Sigmoid colon (tissue), 6 donors: ENCODE measurements at regions not wholly inside any gene's neighbourhood (a gene's known extent, or its start where the extent isn't known, plus 50 kb on each side); places are given as distances from the start of the nearest gene placed in this dataset.

Experiments
- DNase-seq: peaks from one replicate; pipeline ENCODE4 v3.0.0-alpha.2; 2019
- H3K27ac ChIP-seq, 4 donors: fragments of 200-600 bp; sonication (generic); one replicate each; pipeline ENCODE4 v1.5.1; 2016 to 2019; ENCODE audit warnings: mild to moderate bottlenecking in 1 of 4
- H3K27me3 ChIP-seq, 3 donors: fragments of 200-600 bp; sonication (generic); one replicate each; pipeline ENCODE4 v1.5.1; 2019; ENCODE audit warnings: mild to moderate bottlenecking in 1 of 3
- H3K36me3 ChIP-seq, 4 donors: fragments of 200-600 bp; sonication (generic); one replicate each; pipeline ENCODE4 v1.5.1; 2016 to 2019
- H3K4me1 ChIP-seq, 4 donors: fragments of 200-600 bp; sonication (generic); one replicate each; pipeline ENCODE4 v1.5.1; 2017 to 2019
- H3K4me3 ChIP-seq, 4 donors: fragments of 200-600 bp; sonication (generic); one replicate each; pipeline ENCODE4 v1.5.1; 2017 to 2019; ENCODE audit warnings: mild to moderate bottlenecking in 2 of 4, moderate library complexity in 1 of 4
- H3K9me3 ChIP-seq, 4 donors: fragments of 200-600 bp in 3 of 4; sonication (generic) in 3 of 4; one replicate each; pipeline versions ENCODE4 v1.5.1 to v1.6.1; 2013 to 2019
- CTCF ChIP-seq, 4 experiments: fragments of 450-650 bp in 3 of 4; fragments of 200-600 bp in 1 of 4; IDR thresholded peaks; one replicate each; pipeline ENCODE4 v1.5.1; 2016 to 2019; ENCODE audit warnings: antibody characterized with exemption in 4 of 4, mild to moderate bottlenecking in 3 of 4, moderate library complexity in 2 of 4
- EP300 ChIP-seq, 4 donors: sonication (generic); formaldehyde crosslinking; IDR thresholded peaks; one replicate each; pipeline ENCODE4 v1.6.1; 2017; ENCODE audit warnings: antibody characterized with exemption in 4 of 4
- POLR2A ChIP-seq, 2 donors: fragments of 450-650 bp; IDR thresholded peaks; one replicate each; pipeline ENCODE4 v1.6.1; 2016; ENCODE audit warnings: antibody characterized with exemption in 2 of 2, mild to moderate bottlenecking in 2 of 2, moderate library complexity in 2 of 2
- POLR2AphosphoS5 ChIP-seq, 4 donors: sonication (generic); formaldehyde crosslinking; IDR thresholded peaks; one replicate each; pipeline ENCODE4 v1.6.1; 2017; ENCODE audit warnings: antibody characterized with exemption in 4 of 4
- WGBS, 2 donors: extraction: QIAGEN DNeasy Blood & Tissue Kit; methylation state at CpG; one replicate each; pipeline ENCODE4 v1.1.7; 2013; 5-methylcytosine and 5-hydroxymethylcytosine counted together
- intact Hi-C: fragments of 100-400 bp; cut with DNase I; formaldehyde crosslinking; loops from one replicate; pipeline ENCODE4 v1.15.1; 2023
- donor health status: healthy with polysubstance abuse.
- donor health status: healthy.

- Histone ChIP-seq H3K9me3 (no peaks in the 10 kb centered on the region), H3K4me3 (no peak overlapping the region), H3K27ac (no peak overlapping the region), H3K36me3 (no peaks in the 10 kb centered on the region), H3K4me1 (peaks cover 0 to 8% (median 0%) of the 10 kb centered on the region in 4 donors), H3K27me3 (no peaks in the 10 kb centered on the region)
- DNase-seq, result no peak
- 82 to 84% methylated on average over 1 of the region's 1 CpG for WGBS, 2 donors
- intact Hi-C loops, result no loop called here
- TF ChIP-seq POLR2A (IDR thresholded peaks at IDR 0.05), result no peak
- no peak for TF ChIP-seq POLR2AphosphoS5 (IDR thresholded peaks at IDR 0.05)
- TF ChIP-seq EP300 (IDR thresholded peaks at IDR 0.05), result no peak
- no peak for TF ChIP-seq CTCF (IDR thresholded peaks at IDR 0.05)
Observed at GRCh38 chr1:87508247-87508787, 179.6 kb downstream of the LMO4 start.

- Histone ChIP-seq H3K4me3 (no peak overlapping the region), H3K4me1 (peaks cover 0 to 8% (median 0%) of the 10 kb centered on the region in 4 donors), H3K36me3 (no peaks in the 10 kb centered on the region), H3K9me3 (no peaks in the 10 kb centered on the region), H3K27me3 (no peaks in the 10 kb centered on the region), H3K27ac (no peak overlapping the region)
- 91 to 92% methylated on average over 3 of the region's 3 CpGs for WGBS, 2 donors
- intact Hi-C loops, result no loop called here
- no peak for DNase-seq
- TF ChIP-seq POLR2AphosphoS5 (IDR thresholded peaks at IDR 0.05), result no peak
- no peak for TF ChIP-seq CTCF (IDR thresholded peaks at IDR 0.05)
- TF ChIP-seq EP300 (IDR thresholded peaks at IDR 0.05), result no peak
- no peak for TF ChIP-seq POLR2A (IDR thresholded peaks at IDR 0.05)
Observed at GRCh38 chr1:87510540-87510939, 181.9 kb downstream of the LMO4 start.

- no peak for DNase-seq
- Histone ChIP-seq H3K27ac (no peak overlapping the region), H3K9me3 (no peaks in the 10 kb centered on the region), H3K4me1 (peaks cover 0 to 8% (median 0%) of the 10 kb centered on the region in 4 donors), H3K36me3 (no peaks in the 10 kb centered on the region), H3K27me3 (no peaks in the 10 kb centered on the region), H3K4me3 (no peak overlapping the region)
- WGBS, 2 donors, result 86 to 88% methylated on average over 1 of the region's 1 CpG
- intact Hi-C loops, result no loop called here
- TF ChIP-seq POLR2AphosphoS5 (IDR thresholded peaks at IDR 0.05) (no peak), CTCF (IDR thresholded peaks at IDR 0.05) (no peak), EP300 (IDR thresholded peaks at IDR 0.05) (no peak), POLR2A (IDR thresholded peaks at IDR 0.05) (no peak)
Observed at GRCh38 chr1:87511449-87511848, 182.8 kb downstream of the LMO4 start.

GRCh38 chr1:87512431-87512830, 183.8 kb downstream of the LMO4 start:
- no peaks in the 10 kb centered on the region for H3K27me3 ChIP-seq
- peaks cover 0 to 8% (median 0%) of the 10 kb centered on the region in 4 donors for H3K4me1 ChIP-seq
- H3K27ac ChIP-seq, result no peak overlapping the region
- no peaks in the 10 kb centered on the region for H3K9me3 ChIP-seq
- 78 to 85% methylated on average over 2 of the region's 2 CpGs for WGBS, 2 donors
- intact Hi-C loops, result no loop called here
- no peak overlapping the region for H3K4me3 ChIP-seq
- H3K36me3 ChIP-seq, result no peaks in the 10 kb centered on the region
- no peak for DNase-seq
- no peak for TF ChIP-seq EP300 (IDR thresholded peaks at IDR 0.05)
- no peak for TF ChIP-seq POLR2A (IDR thresholded peaks at IDR 0.05)
- no peak for TF ChIP-seq CTCF (IDR thresholded peaks at IDR 0.05)
- TF ChIP-seq POLR2AphosphoS5 (IDR thresholded peaks at IDR 0.05), result no peak

GRCh38 chr1:87513255-87513654, 184.6 kb downstream of the LMO4 start:
- Histone ChIP-seq H3K9me3 (no peaks in the 10 kb centered on the region), H3K27ac (no peak overlapping the region), H3K36me3 (no peaks in the 10 kb centered on the region), H3K27me3 (no peaks in the 10 kb centered on the region), H3K4me3 (no peak overlapping the region), H3K4me1 (peaks cover 0 to 4% (median 0%) of the 10 kb centered on the region in 4 donors)
- TF ChIP-seq POLR2A (IDR thresholded peaks at IDR 0.05) (no peak), POLR2AphosphoS5 (IDR thresholded peaks at IDR 0.05) (no peak), EP300 (IDR thresholded peaks at IDR 0.05) (no peak), CTCF (IDR thresholded peaks at IDR 0.05) (no peak)
- 69 to 77% methylated on average over 4 of the region's 4 CpGs for WGBS, 2 donors
- intact Hi-C loops, result no loop called here
- DNase-seq, result no peak
